Medulla oblongata (tissue), 1 donor: ENCODE measurements at regions not wholly inside any gene's neighbourhood (a gene's known extent, or its start where the extent isn't known, plus 50 kb on each side); places are given as distances from the start of the nearest gene placed in this dataset.
"Not testable (repeated sequence)": the region's sequence is repeated elsewhere in the genome, so short reads cannot be mapped to it uniquely, and the experiment has no call there.

Source experiments
- DNase-seq: peaks from one replicate; pipeline ENCODE4 v3.0.0-alpha.2; 2015; ENCODE audit errors: extremely low spot score

DNA sequence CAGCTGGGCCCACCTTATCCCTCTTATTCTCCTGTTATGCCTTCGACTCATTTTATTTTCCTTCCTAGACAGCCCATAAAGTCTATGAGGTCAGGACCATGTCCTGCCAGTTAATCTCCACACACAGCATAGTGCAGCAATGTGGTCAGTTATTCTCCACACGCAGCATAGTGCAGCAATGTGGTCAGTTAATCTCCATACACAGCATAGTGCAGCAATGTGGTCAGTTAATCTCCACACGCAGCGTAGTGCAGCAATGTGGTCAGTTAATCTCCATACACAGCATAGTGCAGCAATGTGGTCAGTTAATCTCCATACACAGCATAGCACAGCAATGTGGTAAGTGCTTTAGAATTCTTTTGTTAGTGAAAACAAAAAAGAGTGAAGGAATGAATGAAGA lies 77.8 kb downstream of the TEX36 start:
- no peak for DNase-seq

DNA sequence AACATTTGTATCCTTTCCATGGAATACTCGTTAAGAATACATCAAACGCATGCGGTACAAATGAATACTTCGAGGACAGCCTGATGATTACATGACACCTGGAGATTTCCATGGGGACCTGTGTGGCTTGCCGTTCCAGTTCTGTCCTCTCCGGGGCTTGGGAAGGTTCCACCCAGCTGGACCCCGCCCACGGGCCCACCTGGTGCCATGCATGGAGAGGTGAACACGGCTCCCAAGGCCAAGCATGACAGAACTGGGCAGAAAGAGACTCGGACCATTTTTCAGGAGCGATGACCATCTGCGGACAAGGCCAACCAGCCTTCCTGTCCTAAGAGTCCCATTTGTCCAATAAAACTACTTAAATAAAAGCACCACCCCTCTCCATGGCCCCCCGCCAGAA lies 80.1 kb downstream of the TEX36 start:
- DNase-seq = no peak

DNA sequence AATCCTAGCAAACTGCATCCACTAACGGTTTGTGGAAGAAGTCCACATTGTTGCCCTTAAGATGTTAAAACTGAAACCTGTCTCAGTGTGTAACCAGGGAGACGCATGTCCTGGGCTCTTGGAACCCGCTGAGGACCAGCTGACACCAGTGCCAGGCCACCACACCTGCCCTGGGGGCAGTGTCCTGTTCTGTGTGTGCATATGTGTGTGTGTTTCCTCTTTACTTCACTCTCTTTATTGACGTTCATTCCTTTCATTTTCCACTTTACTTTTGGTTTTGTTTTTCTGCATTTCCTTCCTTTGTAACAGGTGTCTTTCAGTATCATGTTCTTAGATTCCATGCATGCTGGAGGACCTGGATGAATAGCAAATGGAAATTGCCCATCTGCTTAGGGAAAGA lies 83.8 kb downstream of the TEX36 start:
- no peak for DNase-seq

DNA sequence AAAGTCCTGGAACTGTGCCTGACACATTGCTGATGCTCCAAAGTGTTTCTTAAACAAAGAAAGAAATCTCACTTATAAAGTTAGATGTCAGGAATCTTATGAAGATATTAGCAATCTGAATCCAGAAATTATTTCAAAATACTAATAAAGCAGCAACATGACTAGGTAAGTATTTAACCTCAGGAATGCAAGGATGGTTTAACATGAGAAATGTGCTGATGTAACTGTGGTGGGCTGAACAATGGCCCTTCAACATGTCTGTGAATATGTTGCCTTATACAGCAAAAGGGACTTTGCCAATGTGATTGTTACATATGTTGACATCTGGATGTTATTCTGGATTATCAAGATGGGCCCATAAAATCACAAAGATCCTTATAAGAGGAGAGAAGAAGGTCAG lies 87.1 kb downstream of the TEX36 start:
- DNase-seq = no peak

DNA sequence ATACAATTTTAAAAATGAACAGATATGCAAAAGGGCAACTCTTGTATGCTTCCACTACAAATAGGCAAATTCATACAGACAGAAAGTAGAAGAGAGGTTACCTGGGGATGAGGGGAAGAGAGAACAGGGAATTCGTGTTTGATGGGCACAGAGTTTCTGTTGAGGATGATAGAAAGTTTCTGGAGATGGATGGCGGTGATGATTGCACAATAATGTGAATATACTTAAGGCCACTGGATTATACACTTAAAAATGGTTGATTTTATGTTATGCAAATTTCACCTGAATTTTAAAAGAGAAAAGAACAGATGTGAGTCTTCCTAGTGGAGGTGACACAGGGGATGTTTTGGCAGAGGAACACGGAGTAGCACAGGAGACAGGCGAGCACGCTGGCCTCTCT lies 89.3 kb downstream of the TEX36 start:
- no peak for DNase-seq

DNA sequence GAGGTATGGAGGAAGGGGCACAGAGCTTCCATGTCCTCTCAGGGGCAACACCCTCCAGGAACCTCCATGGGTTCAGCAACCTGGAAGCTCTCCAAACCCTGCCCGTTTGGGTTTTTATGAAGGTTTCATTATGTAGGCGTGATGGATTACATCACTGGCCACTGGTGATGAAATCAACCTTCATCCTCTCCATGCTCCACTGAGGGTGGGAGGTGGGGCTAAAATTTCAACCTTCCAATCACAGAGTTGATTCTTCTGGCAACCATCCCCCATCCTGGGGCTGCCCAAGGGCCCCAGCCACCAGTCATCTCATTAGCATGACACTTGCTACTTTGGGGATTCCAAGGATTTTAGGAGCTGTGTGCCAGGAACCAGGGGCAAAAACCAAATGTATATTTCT lies 90.1 kb downstream of the TEX36 start:
- no peak for DNase-seq

DNA sequence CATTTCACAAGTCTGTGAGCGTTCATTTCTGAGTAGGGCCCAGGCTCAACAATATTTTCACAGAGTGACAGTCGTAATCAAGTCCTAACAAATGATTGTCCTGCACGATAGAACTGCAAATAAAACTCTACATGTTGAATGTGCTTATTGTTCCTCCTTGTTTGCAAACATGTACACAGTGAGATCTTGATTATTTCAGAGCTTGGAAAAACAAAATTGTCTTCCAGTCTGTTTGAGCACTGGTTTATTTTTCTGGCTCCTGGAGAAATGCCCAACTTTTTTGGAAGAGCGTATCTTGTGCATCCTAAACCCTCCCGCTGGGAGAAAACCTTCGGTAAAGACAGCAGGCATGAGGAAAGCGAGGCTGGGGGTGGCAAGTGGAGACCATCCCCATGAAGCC lies 91.1 kb downstream of the TEX36 start:
- no peak for DNase-seq

DNA sequence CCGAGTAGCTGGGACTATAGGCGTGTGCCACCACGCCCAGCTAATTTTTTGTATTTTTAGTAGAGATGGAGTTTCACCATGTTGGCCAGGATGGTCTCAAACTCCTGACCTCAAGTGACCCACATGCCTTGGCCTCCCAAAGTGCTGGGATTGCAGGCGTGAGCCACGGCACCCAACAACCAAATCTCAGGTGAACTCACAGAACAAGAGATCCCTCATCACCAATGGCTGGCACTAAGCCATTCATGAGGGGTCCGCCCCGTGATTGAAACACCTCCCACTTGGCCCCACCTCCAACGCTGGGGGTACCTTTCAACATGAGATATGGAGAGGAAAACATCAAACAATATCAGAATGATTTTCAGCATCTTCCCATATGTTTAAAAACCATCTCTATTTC lies 94.2 kb downstream of the TEX36 start:
- DNase-seq = not testable (repeated sequence)

DNA sequence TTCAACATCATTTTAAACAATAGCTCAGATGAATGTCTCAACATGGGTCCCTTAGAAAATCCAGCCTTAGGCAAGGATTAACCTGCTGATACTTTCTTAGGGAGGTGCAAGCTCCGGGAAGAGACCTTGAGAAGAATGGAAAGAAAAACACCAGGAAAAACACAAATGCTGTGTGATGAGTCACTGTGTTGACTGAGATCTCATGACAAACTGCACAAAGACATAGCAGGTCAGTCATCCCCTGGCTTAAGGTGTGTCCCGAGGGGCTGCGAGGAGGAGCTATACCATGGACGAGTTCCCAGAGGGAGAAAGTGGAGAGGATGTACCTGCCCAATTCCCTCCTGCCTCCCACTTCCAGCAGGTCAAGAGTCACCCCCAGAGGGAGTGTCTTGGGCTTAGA lies 98.0 kb downstream of the TEX36 start:
- no peak for DNase-seq

DNA sequence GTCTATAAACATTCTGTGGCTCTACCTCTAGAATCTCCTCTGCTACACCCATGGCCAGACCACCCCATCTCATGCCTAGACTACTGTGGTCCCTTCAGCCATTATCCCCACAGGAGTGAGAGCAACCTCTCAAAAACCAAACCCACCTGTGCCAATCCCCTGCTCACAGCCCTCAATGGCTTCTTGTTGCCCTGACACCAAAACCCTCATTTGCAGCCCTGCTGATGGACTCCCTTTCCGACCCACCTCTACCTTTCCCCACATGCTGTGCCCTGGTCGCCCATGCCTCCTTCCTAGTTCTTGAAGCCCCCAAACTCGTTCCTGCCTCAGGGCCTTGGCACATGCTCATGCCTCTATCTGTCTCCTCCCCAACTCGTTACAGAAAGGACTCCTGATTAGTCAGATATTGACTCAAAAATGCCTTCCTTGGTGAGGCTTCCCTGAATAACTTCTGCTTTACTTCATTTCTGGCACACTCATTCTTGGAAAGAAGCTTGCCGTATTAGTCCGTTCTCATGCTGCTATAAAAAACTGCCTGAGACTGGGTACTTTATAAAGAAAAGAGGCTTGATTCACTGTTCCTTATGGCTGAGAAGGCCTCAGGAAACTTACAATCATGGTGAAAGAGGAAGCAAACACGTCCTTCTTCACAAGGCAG lies 104.2 kb downstream of the TEX36 start:
- no peak for DNase-seq

DNA sequence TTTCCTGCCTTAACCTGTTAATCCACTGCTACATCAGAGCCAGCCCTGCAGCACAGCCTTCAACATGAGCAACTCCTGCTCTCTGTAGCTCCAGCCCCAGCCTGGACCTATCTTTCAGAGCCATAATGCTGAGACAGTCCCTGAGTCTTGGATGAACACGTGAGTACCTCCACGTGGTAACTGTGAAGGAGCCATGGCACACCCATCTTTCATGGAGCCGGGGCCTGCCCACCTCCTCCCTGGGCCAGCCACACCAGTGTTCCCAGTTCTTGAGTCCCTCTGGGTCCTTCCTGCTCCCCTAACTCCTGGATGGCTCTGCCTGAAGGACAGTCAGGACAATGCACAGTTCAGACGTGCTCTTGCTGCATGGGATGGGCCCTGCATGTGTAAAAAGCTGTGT lies 107.1 kb downstream of the TEX36 start:
- DNase-seq = no peak

DNA sequence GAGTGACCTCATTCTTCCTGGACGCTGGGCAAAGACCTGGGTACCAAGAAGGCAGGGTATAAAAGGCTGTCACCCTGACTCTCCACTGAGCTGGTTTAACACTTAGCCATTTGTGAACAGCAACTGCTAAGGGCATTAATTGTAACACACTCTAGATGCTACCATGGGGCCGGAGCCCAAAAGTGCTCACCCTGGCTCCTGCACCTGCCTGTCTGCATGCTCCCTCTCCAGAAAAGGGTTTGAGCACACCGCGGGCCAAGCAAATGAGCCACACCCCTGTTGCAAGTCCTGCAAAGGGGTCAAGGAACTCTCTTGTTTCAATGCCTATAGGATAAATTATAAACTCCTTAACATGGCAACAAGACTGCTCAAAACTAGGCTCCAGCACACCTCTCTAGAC lies 114.8 kb downstream of the TEX36 start:
- no peak for DNase-seq

DNA sequence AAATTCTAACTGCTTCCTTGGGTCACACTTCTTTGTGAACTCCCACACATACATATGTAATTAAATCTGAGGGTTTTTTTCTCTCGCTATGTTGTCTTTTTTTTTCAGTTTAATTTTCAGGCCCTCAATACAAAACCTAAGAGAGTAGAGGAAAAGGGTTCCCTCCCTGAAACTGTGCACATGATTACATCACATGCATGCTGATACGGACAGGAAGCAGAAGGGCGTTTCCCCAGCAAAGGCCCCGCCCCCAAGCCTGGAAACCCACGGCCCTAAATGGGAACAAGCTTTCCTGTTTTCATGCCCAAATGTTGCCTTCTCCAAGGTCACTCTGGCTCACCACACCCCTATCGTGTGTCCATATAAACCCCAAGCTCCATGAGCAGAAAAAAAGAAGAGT lies 115.4 kb downstream of the TEX36 start:
- DNase-seq = no peak

DNA sequence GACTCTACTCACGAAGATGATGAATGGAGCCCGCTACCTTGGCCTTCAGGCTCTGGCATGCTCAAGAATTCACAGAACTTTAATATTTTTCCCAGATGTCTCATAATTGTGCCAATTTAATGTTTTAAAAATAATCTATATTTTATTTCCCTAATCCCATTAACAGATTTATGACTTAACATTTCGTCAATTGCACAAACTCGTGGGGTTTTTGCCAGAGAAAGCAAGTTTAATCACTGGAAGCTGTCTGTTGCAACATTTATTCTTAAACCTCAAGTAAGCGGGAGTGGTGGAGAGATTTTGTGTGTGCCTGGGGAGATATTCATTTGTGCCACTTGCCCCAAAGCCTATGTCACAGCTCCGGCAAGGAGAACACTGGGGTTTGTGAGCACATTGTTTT lies 117.9 kb downstream of the TEX36 start:
- no peak for DNase-seq

DNA sequence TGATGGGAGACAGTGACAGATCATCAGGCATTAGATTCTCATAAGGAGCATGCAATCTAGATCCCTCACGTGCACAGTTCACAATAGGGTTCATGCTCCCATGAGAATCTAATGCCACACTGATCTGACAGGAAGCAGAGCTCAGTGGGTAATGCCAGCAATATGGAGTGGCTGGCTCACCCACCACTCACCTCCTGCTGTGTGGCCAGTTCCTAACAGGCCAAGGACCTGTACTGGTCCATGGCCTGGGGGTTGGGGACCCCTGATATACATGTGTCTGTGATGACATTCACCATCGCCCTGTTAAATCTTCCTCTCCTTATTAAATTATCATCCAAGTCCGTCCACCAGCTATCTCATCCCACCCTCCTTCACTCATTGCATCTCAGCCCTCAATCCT lies 118.4 kb downstream of the TEX36 start:
- no peak for DNase-seq

DNA sequence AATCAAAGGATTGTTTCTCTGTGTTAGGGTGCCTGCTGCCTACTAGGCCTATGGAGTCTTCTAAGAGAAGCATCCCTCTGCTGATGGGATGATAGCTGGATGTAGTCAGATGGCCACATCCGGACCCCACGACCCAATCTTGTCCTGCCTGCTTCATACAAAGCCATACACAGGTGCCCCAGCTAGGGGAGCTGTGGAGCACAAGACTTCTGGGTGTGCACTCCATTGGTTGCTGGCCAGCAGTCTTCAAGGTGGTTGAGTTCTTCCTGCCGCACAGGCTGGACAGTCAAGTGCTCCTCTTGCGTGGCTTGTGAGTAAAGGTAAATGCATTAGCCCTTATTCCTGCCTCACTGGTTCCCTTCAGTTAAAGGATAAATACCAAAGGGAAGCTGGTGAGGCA lies 120.2 kb downstream of the TEX36 start:
- DNase-seq = no peak

DNA sequence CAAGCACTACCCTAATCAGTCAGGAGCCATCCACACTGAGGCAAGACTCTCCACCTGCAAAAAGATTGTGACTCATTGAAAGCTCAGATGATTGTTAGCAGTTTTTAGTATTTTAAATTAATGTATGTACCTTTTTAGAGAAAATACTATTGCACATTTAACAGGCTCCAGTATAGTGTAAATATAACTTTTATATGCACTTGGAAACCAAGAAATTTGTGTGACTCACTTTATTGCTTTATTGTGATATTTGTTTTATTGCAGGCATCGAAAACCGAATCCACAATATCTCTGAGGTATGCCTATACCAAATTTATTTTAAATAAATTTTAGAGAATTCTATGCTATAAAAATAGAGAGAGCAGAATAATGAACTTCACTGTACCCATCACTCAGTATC lies 122.0 kb downstream of the TEX36 start:
- no peak for DNase-seq

DNA sequence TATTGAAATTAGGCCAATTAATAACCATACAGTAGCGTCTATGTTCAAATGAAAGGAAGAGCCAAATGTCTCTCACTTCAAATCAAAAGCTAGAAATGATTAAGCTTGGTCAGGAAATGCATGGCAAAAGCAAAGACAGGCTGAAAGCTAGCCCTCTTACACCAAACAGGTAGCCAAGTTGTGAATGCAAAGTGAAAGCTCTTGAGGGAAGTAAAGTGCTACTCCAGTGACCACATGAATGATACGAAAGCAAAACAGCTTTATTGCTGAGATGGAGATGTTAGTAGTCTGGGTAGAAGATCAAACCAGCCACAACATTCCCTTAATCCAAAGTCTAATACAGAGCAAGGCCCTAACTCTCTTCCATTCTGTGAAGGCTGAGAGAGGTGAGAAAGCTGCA lies 123.8 kb downstream of the TEX36 start:
- DNase-seq = no peak

DNA sequence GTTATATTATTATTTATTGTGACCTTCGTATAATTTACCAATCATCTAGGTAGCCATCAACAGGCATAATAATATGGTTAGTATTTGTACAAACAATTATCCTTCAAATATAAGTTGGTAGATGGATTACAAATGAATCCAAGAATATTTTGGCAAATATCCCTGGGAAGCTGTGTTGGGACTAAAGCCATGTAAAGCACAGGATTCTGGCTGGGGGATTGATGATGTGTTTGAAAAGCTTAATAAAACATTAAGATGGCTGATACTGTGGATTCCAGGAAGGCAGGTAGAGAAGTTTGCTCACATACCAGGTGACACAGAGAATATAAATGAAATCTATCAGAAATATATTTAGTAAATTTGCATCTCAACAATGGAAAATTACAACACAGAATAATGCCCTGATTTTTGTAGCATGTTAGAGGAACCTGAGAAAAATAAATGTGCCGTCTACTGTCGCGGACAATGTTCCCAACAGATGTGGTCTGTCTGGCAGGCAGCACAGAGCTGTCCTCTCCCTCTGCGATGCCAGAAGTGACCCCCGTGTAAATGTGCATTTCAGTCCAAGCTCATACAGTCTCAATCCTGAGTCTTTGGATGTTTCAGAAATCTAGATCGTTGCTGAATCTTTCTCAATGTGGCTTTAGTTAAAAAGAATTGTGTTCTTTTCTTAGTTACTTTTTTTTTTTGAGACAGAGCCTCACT lies 125.0 kb downstream of the TEX36 start:
- DNase-seq = no peak

DNA sequence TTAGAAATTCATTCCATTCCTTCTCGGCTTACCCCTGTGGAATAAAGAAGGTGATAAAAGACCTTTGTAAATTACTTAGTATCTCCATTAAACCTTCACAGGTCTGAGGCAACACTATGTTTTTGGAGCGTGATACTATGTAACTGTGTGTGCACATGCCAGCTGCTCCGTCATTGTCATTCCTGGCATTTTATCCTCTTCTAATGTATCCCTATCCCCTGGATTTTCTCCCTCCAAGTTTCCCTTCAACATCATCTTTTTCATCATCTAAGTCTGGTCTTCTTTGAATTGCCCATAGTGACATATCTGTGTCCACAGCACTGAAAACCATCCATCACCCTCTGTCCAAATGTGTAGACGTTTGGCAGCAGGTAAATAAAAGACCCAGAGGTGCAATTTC lies 125.7 kb downstream of the TEX36 start:
- DNase-seq = no peak

DNA sequence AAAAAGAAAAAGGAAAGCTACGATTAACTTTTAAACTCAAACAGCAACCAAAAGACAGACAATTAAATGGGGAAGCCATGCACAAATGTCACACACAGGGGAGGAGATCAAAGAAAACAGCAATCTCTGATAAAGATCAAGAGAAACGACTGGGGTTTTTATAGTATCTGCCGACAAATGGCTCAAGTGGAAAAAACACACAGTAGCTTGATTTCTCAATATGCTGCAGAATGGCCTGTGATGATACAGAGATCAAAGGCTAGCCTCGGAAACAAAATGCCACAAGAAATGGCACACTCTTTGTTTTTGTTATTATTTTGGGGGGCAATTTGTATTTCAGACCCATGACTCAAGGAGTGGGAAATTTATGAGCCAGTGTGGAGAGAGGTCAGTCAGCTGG lies 126.1 kb downstream of the TEX36 start:
- no peak for DNase-seq

DNA sequence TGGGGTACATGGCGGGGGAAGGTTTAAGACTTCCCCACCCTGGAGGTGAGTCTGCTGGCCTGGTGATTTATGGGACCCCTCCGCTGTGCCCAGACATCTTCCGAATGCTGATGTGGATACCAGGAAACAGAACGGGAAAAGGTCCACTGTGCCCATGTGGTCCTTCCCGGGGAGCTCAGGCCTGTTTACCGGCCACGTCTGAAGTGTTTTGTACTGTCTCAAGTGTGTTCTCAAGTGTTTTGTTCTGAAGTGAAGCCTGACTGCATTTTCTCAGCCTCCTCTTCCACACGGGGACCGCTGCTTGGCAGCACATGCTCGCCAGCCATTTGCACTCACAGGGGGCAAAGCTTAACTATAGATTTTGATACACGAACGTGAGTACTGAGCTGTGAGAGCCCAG lies 127.2 kb downstream of the TEX36 start:
- no peak for DNase-seq

DNA sequence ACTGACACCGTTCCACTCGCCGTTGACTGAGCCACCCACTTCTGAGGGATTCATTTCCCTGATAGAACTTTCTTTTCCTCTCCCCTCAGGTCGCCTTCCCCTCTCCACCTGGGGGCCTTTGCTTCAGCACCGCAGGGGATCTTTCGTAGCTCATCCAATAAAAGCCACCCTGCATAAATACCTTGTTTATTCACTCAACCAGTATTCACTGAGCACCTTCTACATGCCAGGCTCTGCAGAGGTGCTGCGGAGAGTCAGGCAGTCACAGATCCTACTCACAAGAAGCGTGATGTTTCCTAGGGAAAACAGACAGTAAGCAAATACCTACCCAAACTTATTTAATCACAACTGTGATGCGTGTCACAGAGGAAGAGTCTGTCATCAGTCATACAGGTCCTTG lies 127.7 kb downstream of the TEX36 start:
- DNase-seq = no peak

DNA sequence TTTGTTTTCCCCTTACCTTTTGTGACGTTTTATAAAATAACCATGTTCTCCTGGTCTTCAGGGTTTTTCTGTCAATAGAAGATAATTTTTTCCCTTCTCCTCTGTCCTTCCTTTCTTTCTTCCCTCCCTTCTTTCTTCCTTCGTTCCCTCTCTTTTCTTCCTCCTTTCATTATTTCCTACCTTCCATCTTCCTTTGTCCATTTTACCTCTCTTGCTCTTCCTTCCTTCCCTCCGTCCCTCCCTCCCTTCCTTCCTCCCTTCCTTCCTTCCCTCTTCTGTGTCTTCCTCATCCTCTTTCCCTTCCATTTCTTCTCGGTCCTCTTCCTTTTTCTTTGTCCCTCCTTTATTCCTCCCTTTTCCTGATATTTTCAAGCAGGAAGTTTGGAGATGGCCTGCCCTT lies 128.2 kb downstream of the TEX36 start:
- DNase-seq = no peak
